ENCODE measurements at regions not wholly inside any gene's neighbourhood (a gene's known extent, or its start where the extent isn't known, plus 50 kb on each side); places are given as distances from the start of the nearest gene placed in this dataset.
"Not testable (repeated sequence)": the region's sequence is repeated elsewhere in the genome, so short reads cannot be mapped to it uniquely, and the experiment has no call there.

GRCh38 chr12:127463237-127463636 is 803.7 kb upstream of the TMEM132C start:
- DNase-seq (ENCODE audit: low spot score), result no peak

- DNase-seq (ENCODE audit: low spot score), result no peak
These were observed 797.6 kb upstream of the TMEM132C start for GRCh38 chr12:127469331-127469730.

GRCh38 chr12:127473766-127474165 is 793.2 kb upstream of the TMEM132C start:
- DNase-seq (ENCODE audit: low spot score), result no peak

- DNase-seq (ENCODE audit: low spot score), result no peak
These were observed 787.7 kb upstream of the TMEM132C start for GRCh38 chr12:127479256-127479655.

- DNase-seq (ENCODE audit: low spot score), result no peak
These were observed 786.1 kb upstream of the TMEM132C start for GRCh38 chr12:127480775-127481314.

GRCh38 chr12:127482950-127483349 is 784.0 kb upstream of the TMEM132C start:
- no peak for DNase-seq (ENCODE audit: low spot score)

- no peak for DNase-seq (ENCODE audit: low spot score)
These were observed 781.4 kb upstream of the TMEM132C start for GRCh38 chr12:127485528-127485927.

GRCh38 chr12:127487031-127487430 is 779.9 kb upstream of the TMEM132C start:
- DNase-seq (ENCODE audit: low spot score), result no peak

- no peak for DNase-seq (ENCODE audit: low spot score)
These were observed 777.9 kb upstream of the TMEM132C start for GRCh38 chr12:127489061-127489460.

GRCh38 chr12:127494961-127495915 is 771.7 kb upstream of the TMEM132C start:
- DNase-seq (ENCODE audit: low spot score), result no peak

- DNase-seq (ENCODE audit: low spot score), result no peak
These were observed 770.7 kb upstream of the TMEM132C start for GRCh38 chr12:127496255-127496654.

GRCh38 chr12:127500512-127501035 is 766.4 kb upstream of the TMEM132C start:
- DNase-seq (ENCODE audit: low spot score), result no peak

GRCh38 chr12:127501916-127502315 is 765.1 kb upstream of the TMEM132C start:
- DNase-seq (ENCODE audit: low spot score), result no peak

- no peak for DNase-seq (ENCODE audit: low spot score)
These were observed 763.7 kb upstream of the TMEM132C start for GRCh38 chr12:127503246-127503645.

GRCh38 chr12:127503996-127504395 is 763.0 kb upstream of the TMEM132C start:
- not testable (repeated sequence) for DNase-seq (ENCODE audit: low spot score)

- DNase-seq (ENCODE audit: low spot score), result no peak
These were observed 762.1 kb upstream of the TMEM132C start for GRCh38 chr12:127504874-127505273.

- no peak for DNase-seq (ENCODE audit: low spot score)
These were observed 759.6 kb upstream of the TMEM132C start for GRCh38 chr12:127507341-127507740.

GRCh38 chr12:127509066-127509778 is 757.7 kb upstream of the TMEM132C start:
- no peak for DNase-seq (ENCODE audit: low spot score)

- no peak for DNase-seq (ENCODE audit: low spot score)
These were observed 751.0 kb upstream of the TMEM132C start for GRCh38 chr12:127515941-127516340.

GRCh38 chr12:127516467-127516866 is 750.5 kb upstream of the TMEM132C start:
- no peak for DNase-seq (ENCODE audit: low spot score)

- no peak for DNase-seq (ENCODE audit: low spot score)
These were observed 747.2 kb upstream of the TMEM132C start for GRCh38 chr12:127519779-127520178.

- no peak for DNase-seq (ENCODE audit: low spot score)
These were observed 740.0 kb upstream of the TMEM132C start for GRCh38 chr12:127526925-127527324.

GRCh38 chr12:127528551-127528950 is 738.4 kb upstream of the TMEM132C start:
- no peak for DNase-seq (ENCODE audit: low spot score)

All from NAMALWA (cell line).